KMS-11 (cell line): ENCODE measurements at regions not wholly inside any gene's neighbourhood (a gene's known extent, or its start where the extent isn't known, plus 50 kb on each side); places are given as distances from the start of the nearest gene placed in this dataset.

Source experiments
- H2AFZ ChIP-seq: fragments of 200-600 bp; sonication (generic); 2 replicates; pipeline ENCODE4 v1.6.1; 2016; ENCODE audit warnings: antibody characterized with exemption, mixed run types, low read depth
- H3K27ac ChIP-seq: fragments of 200-600 bp; sonication (generic); 2 replicates; pipeline ENCODE4 v1.6.1; 2016; ENCODE audit warnings: mild to moderate bottlenecking, mixed run types
- H3K27me3 ChIP-seq: fragments of 200-600 bp; sonication (generic); 2 replicates; pipeline ENCODE4 v1.6.1; 2017; ENCODE audit warnings: mild to moderate bottlenecking, low read depth, mixed run types, moderate library complexity; ENCODE audit not compliant: insufficient read depth
- H3K36me3 ChIP-seq: fragments of 200-600 bp; sonication (generic); 2 replicates; pipeline ENCODE4 v1.6.1; 2017; ENCODE audit warnings: mild to moderate bottlenecking, mixed run types; ENCODE audit not compliant: insufficient read depth
- H3K4me1 ChIP-seq: fragments of 200-600 bp; sonication (generic); 2 replicates; pipeline ENCODE4 v1.6.1; 2016; ENCODE audit warnings: mild to moderate bottlenecking, low read depth, mixed run types; ENCODE audit not compliant: poor library complexity, severe bottlenecking
- H3K4me2 ChIP-seq: fragments of 200-600 bp; sonication (generic); 2 replicates; pipeline ENCODE4 v1.7.0; 2016; ENCODE audit warnings: mild to moderate bottlenecking, mixed run types
- H3K4me3 ChIP-seq: fragments of 200-600 bp; sonication (generic); IDR thresholded peaks from 2 replicates; pipeline ENCODE4 v1.6.1; 2017; ENCODE audit warnings: low read depth, low read length, mixed read lengths; ENCODE audit not compliant: insufficient read depth
- H3K79me2 ChIP-seq: fragments of 200-600 bp; sonication (generic); 2 replicates; pipeline ENCODE4 v1.6.1; 2016; ENCODE audit warnings: low read depth, mixed run types; ENCODE audit not compliant: insufficient read depth
- H3K9ac ChIP-seq: fragments of 200-600 bp; sonication (generic); 2 replicates; pipeline ENCODE4 v1.6.1; 2016; ENCODE audit warnings: mild to moderate bottlenecking, mixed run types
- H4K20me1 ChIP-seq: fragments of 200-600 bp; sonication (generic); 2 replicates; pipeline ENCODE4 v1.6.1; 2016; ENCODE audit warnings: mild to moderate bottlenecking, mixed run types; ENCODE audit not compliant: insufficient read depth
- TF ChIP-seq, protein P1 (sequence below): fragments of 200-600 bp; sonication (generic); conservative IDR thresholded peaks from 2 replicates; pipeline ENCODE4 v1.6.1; 2017; ENCODE audit warnings: low read depth, mild to moderate bottlenecking, antibody characterized with exemption, low read length, moderate library complexity, mixed read lengths

DNA sequence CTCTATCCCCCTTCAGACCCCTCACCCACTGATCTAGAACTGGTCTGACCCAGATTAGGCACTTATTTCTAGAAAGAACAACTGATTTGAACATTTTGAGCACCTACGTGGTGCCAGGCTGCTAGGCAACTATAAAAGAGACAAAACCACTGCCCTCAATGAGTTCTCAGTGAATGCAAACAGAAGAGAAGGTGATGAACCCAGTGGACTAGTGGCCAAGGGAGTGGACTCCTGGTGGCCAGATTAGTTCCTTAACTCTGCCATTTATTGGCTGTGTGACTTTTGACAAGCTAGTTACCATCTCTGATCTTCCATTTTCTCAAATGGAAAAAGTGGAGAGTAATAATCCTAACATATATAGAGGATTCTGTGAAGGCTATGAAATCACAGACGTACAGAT lies 259.1 kb upstream of the SALL1 start:
- Histone ChIP-seq H3K4me3 (no peak overlapping the region), H3K4me1 (no peaks in the 10 kb centered on the region), H3K27me3 (no peaks in the 10 kb centered on the region), H3K36me3 (no peaks in the 10 kb centered on the region), H2AFZ (no peak overlapping the region), H3K27ac (no peak overlapping the region), H4K20me1 (no peaks in the 10 kb centered on the region), H3K9ac (no peak overlapping the region), H3K4me2 (no peak overlapping the region), H3K79me2 (no peaks in the 10 kb centered on the region)
- TF ChIP-seq, protein P1, sequence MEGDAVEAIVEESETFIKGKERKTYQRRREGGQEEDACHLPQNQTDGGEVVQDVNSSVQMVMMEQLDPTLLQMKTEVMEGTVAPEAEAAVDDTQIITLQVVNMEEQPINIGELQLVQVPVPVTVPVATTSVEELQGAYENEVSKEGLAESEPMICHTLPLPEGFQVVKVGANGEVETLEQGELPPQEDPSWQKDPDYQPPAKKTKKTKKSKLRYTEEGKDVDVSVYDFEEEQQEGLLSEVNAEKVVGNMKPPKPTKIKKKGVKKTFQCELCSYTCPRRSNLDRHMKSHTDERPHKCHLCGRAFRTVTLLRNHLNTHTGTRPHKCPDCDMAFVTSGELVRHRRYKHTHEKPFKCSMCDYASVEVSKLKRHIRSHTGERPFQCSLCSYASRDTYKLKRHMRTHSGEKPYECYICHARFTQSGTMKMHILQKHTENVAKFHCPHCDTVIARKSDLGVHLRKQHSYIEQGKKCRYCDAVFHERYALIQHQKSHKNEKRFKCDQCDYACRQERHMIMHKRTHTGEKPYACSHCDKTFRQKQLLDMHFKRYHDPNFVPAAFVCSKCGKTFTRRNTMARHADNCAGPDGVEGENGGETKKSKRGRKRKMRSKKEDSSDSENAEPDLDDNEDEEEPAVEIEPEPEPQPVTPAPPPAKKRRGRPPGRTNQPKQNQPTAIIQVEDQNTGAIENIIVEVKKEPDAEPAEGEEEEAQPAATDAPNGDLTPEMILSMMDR: no peak

- H3K4me1 ChIP-seq: no peaks in the 10 kb centered on the region
- H2AFZ ChIP-seq: no peak overlapping the region
- TF ChIP-seq, protein P1: no peak
- H4K20me1 ChIP-seq: no peaks in the 10 kb centered on the region
- no peak overlapping the region for H3K27ac ChIP-seq
- no peaks in the 10 kb centered on the region for H3K79me2 ChIP-seq
- H3K36me3 ChIP-seq: no peaks in the 10 kb centered on the region
- no peak overlapping the region for H3K4me2 ChIP-seq
- H3K27me3 ChIP-seq: no peaks in the 10 kb centered on the region
- H3K4me3 ChIP-seq: no peak overlapping the region
- no peak overlapping the region for H3K9ac ChIP-seq
These were observed 258.1 kb upstream of the SALL1 start for GRCh38 chr16:51409001-51409675.

GRCh38 chr16:51408357-51408756 lies 257.3 kb upstream of the SALL1 start:
- Histone ChIP-seq H3K79me2 (no peaks in the 10 kb centered on the region), H3K4me1 (no peaks in the 10 kb centered on the region), H3K4me2 (no peak overlapping the region), H3K4me3 (no peak overlapping the region), H4K20me1 (no peaks in the 10 kb centered on the region), H2AFZ (no peak overlapping the region), H3K27ac (no peak overlapping the region), H3K27me3 (no peaks in the 10 kb centered on the region), H3K36me3 (no peaks in the 10 kb centered on the region), H3K9ac (no peak overlapping the region)
- TF ChIP-seq, protein P1: no peak

GRCh38 chr16:51407921-51408320 lies 256.9 kb upstream of the SALL1 start:
- Histone ChIP-seq H3K4me2 (no peak overlapping the region), H3K27ac (no peak overlapping the region), H3K4me3 (no peak overlapping the region), H3K36me3 (no peaks in the 10 kb centered on the region), H4K20me1 (no peaks in the 10 kb centered on the region), H3K27me3 (no peaks in the 10 kb centered on the region), H3K9ac (no peak overlapping the region), H2AFZ (no peak overlapping the region), H3K4me1 (no peaks in the 10 kb centered on the region), H3K79me2 (no peaks in the 10 kb centered on the region)
- TF ChIP-seq, protein P1: no peak
